HG03175 (cell line): ENCODE measurements at regions not wholly inside any gene's neighbourhood (a gene's known extent, or its start where the extent isn't known, plus 50 kb on each side); places are given as distances from the start of the nearest gene placed in this dataset.
A peak's percentile ranks its signal among the peaks of the same experiment; 100 is the strongest.
"Not testable (repeated sequence)": the region's sequence is repeated elsewhere in the genome, so short reads cannot be mapped to it uniquely, and the experiment has no call there.

Experiments used
- ATAC-seq: cut with Tn5 transposase; IDR thresholded peaks from one replicate; pipeline ENCODE4 v1.9.1; 2021; ENCODE audit warnings: mild to moderate bottlenecking, moderate library complexity; ENCODE audit not compliant: unreplicated experiment

GRCh38 chr4:146076081-146076480, 99.4 kb upstream of the LSM6 start:
- no peak for ATAC-seq

GRCh38 chr4:146073517-146073916, 102.0 kb upstream of the LSM6 start:
- no peak for ATAC-seq

GRCh38 chr4:146072376-146072775, 103.1 kb upstream of the LSM6 start:
- ATAC-seq = no peak

GRCh38 chr4:146071390-146071789, 104.1 kb upstream of the LSM6 start:
- ATAC-seq = no peak

GRCh38 chr4:146063143-146063542, 112.4 kb upstream of the LSM6 start:
- ATAC-seq = no peak

- ATAC-seq = no peak
These were observed 113.2 kb upstream of the LSM6 start for GRCh38 chr4:146062340-146062739.

- ATAC-seq = no peak
These were observed 113.7 kb upstream of the LSM6 start for GRCh38 chr4:146061610-146062334.

- ATAC-seq = peak; percentile 84
These were observed 115.7 kb upstream of the LSM6 start for GRCh38 chr4:146059865-146060264.

GRCh38 chr4:146059151-146059550, 116.4 kb upstream of the LSM6 start:
- peak; percentile 50 for ATAC-seq

- no peak for ATAC-seq
These were observed 117.0 kb upstream of the LSM6 start for GRCh38 chr4:146058531-146058930.

GRCh38 chr4:146054676-146055075, 116.1 kb upstream of the ZNF827 start:
- no peak for ATAC-seq

GRCh38 chr4:146053891-146054290, 115.3 kb upstream of the ZNF827 start:
- ATAC-seq = no peak

GRCh38 chr4:146051728-146052391, 113.2 kb upstream of the ZNF827 start:
- no peak for ATAC-seq

GRCh38 chr4:146051223-146051622, 112.6 kb upstream of the ZNF827 start:
- no peak for ATAC-seq

GRCh38 chr4:146049802-146050201, 111.2 kb upstream of the ZNF827 start:
- peak; percentile 88 for ATAC-seq

GRCh38 chr4:146047768-146048167, 109.1 kb upstream of the ZNF827 start:
- not testable (repeated sequence) for ATAC-seq

- ATAC-seq = no peak
These were observed 102.7 kb upstream of the ZNF827 start for GRCh38 chr4:146041139-146042004.

GRCh38 chr4:146040623-146041022, 102.0 kb upstream of the ZNF827 start:
- no peak for ATAC-seq

- ATAC-seq = no peak
These were observed 94.5 kb upstream of the ZNF827 start for GRCh38 chr4:146033149-146033548.

GRCh38 chr4:146032234-146032860, 93.7 kb upstream of the ZNF827 start:
- no peak for ATAC-seq
